Epidermal melanocyte (primary cell): ENCODE measurements at regions not wholly inside any gene's neighbourhood (a gene's known extent, or its start where the extent isn't known, plus 50 kb on each side); places are given as distances from the start of the nearest gene placed in this dataset.
"Not testable (repeated sequence)": the region's sequence is repeated elsewhere in the genome, so short reads cannot be mapped to it uniquely, and the experiment has no call there.

Source experiments
- DNase-seq: peaks from one replicate; pipeline ENCODE4 v3.0.0; 2011; ENCODE audit warnings: low spot score; ENCODE audit not compliant: insufficient read length

GRCh38 chr7:142476077-142476476 lies 218.2 kb upstream of the PRSS58 start:
- no peak for DNase-seq

- no peak for DNase-seq
Observed at GRCh38 chr7:142471820-142472219, 214.0 kb upstream of the PRSS58 start.

DNA sequence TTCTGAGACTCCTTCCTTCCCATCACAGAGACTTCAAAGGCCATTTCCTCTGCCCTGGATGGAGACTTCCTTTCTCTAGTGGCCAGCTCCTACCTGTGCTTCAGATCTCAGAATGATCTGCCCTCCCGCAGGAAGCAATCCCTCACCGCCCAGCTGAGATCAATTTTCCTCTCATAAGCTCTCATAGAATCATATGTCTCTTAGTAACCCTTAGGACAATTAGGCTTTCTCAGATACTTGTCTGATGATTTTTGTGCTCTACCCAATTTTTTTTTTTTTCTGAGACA lies 212.6 kb upstream of the PRSS58 start:
- DNase-seq: no peak

- no peak for DNase-seq
Observed at GRCh38 chr7:142469696-142470543, 212.1 kb upstream of the PRSS58 start.

GRCh38 chr7:142468871-142469665 lies 211.2 kb upstream of the PRSS58 start:
- DNase-seq: no peak

GRCh38 chr7:142467056-142467655 lies 209.3 kb upstream of the PRSS58 start:
- DNase-seq: not testable (repeated sequence)

DNA sequence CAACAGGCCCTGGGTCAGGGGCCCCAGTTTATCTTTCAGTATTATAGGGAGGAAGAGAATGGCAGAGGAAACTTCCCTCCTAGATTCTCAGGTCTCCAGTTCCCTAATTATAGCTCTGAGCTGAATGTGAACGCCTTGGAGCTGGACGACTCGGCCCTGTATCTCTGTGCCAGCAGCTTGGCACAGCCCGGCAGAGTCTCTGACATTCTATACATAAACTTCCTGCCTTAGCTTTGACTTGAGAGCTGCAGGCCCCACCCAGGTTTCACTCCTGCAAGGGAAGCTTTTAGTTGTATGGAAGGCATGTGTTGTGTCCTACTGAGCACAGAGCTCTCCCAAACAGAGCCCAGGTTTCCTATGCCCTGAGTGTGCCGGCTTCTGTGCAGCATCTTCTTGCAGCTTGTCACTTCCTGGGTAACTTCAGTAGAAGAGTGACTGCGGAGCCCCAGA lies 205.6 kb upstream of the PRSS58 start:
- no peak for DNase-seq

GRCh38 chr7:142461437-142461836 lies 203.6 kb upstream of the PRSS58 start:
- DNase-seq: no peak

DNA sequence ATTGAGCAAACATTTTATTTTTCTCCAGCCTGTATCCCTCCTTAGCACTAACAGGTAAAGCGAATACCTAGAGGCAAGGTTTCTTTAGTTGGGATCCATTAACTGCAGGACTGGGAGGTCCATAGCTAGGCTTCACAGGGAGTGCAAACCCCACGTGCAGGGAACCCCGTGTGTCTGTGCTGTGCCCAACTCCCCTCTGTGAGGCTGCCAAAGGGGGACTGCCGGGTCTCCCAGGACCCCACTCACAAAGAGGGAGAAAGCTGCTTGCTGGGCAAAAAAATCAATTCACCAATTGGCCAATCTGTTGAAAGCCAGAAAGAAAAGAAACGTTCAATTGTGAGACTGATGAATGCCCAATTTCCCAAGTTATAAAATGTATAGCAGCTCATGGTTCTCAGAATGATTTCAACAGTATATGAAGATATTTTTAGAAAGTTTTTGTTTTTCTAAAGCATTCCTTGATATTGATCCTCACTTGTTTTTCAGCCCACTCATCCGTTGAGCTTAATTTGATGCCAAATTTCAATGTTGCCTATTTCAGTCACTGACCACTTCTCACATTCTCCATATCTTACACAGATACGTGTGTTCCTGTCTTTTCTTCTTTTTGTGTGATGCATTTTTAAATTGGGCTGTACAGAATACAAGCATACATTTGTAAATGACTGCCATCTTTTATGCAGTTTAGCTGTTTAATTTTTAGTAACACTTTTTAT lies 202.7 kb upstream of the PRSS58 start:
- no peak for DNase-seq

GRCh38 chr7:142459551-142459963 lies 201.7 kb upstream of the PRSS58 start:
- no peak for DNase-seq

- no peak for DNase-seq
Observed at GRCh38 chr7:142457146-142457703, 199.4 kb upstream of the PRSS58 start.

GRCh38 chr7:142455392-142455791 lies 197.5 kb upstream of the PRSS58 start:
- DNase-seq: no peak

DNA sequence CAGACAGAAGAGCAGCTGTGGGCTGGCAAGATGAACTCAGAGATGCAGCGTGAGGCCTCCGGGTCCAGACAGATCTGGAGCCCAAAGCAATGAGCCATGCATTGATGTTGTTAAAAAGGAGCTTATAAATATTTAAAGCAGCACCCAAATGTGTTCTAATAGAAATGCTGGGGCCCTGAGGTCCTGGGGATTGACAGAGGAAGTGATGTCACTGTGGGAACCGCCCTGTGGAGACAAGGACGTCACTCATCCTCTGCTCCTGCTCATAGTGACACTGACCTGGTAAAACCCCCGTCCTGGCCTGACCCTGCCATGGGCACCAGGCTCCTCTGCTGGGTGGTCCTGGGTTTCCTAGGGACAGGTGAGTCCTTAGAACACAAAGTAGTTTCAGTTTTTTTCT lies 197.0 kb upstream of the PRSS58 start:
- DNase-seq: no peak

- DNase-seq: no peak
Observed at GRCh38 chr7:142452791-142453190, 194.9 kb upstream of the PRSS58 start.

- DNase-seq: no peak
Observed at GRCh38 chr7:142451817-142452216, 194.0 kb upstream of the PRSS58 start.

DNA sequence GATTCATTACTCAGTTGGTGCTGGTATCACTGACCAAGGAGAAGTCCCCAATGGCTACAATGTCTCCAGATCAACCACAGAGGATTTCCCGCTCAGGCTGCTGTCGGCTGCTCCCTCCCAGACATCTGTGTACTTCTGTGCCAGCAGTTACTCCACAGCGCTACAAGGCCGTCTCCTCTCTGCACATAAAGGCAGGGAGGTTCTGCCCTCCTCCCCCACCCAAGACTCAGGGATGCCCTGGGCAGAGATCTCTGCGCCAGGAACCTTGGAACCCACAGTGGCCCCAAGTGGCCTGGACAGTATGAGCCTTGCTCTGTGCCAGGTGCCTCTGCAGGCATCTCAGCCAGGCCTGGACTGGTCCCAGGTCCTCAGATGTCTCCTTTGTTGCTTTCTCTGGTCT lies 193.4 kb upstream of the PRSS58 start:
- no peak for DNase-seq

GRCh38 chr7:142450695-142451094 lies 192.8 kb upstream of the PRSS58 start:
- no peak for DNase-seq

- no peak for DNase-seq
Observed at GRCh38 chr7:142450206-142450605, 192.3 kb upstream of the PRSS58 start.

- not testable (repeated sequence) for DNase-seq
Observed at GRCh38 chr7:142448857-142449256, 191.0 kb upstream of the PRSS58 start.

- DNase-seq: no peak
Observed at GRCh38 chr7:142447762-142448161, 189.9 kb upstream of the PRSS58 start.

GRCh38 chr7:142445019-142445686 lies 187.3 kb upstream of the PRSS58 start:
- DNase-seq: no peak
